ENCODE measurements at regions not wholly inside any gene's neighbourhood (a gene's known extent, or its start where the extent isn't known, plus 50 kb on each side); places are given as distances from the start of the nearest gene placed in this dataset.

GRCh38 chr5:4098226-4098625, 502.6 kb downstream of the IRX1 start:
- intact Hi-C loops (cut with micrococcal nuclease) = no loop called here
- Mint-ChIP-seq H3K27me3 (no peaks in the 10 kb centered on the region), H3K4me1 (ENCODE audit: low read depth) (no peaks in the 10 kb centered on the region), H3K27ac (no peak overlapping the region), H3K9me3 (peaks cover 1% of the 10 kb centered on the region), H3K36me3 (ENCODE audit: low read depth) (no peaks in the 10 kb centered on the region), H3K4me3 (no peak overlapping the region)
- ChIA-PET POLR2A (no interaction called here), CTCF (no interaction called here)
- TF ChIP-seq CTCF (IDR thresholded peaks at IDR 0.05) = no peak
- no peak for ATAC-seq
- no peak for DNase-seq

- Mint-ChIP-seq H3K4me3 (no peak overlapping the region), H3K27me3 (no peaks in the 10 kb centered on the region), H3K36me3 (ENCODE audit: low read depth) (no peaks in the 10 kb centered on the region), H3K4me1 (ENCODE audit: low read depth) (no peaks in the 10 kb centered on the region), H3K27ac (no peak overlapping the region), H3K9me3 (peaks cover 1% of the 10 kb centered on the region)
- intact Hi-C loops (cut with micrococcal nuclease) = no loop called here
- CTCF ChIA-PET = no interaction called here
- DNase-seq (no peak), ATAC-seq (no peak)
- POLR2A ChIA-PET = no interaction called here
- no peak for TF ChIP-seq CTCF (IDR thresholded peaks at IDR 0.05)
Measured at GRCh38 chr5:4099386-4099785, 503.8 kb downstream of the IRX1 start.

- no peaks in the 10 kb centered on the region for H3K36me3 Mint-ChIP-seq (ENCODE audit: low read depth)
- peaks cover 1% of the 10 kb centered on the region for H3K9me3 Mint-ChIP-seq
- DNase-seq (no peak), ATAC-seq (no peak)
- H3K27me3 Mint-ChIP-seq = no peaks in the 10 kb centered on the region
- H3K27ac Mint-ChIP-seq = no peak overlapping the region
- TF ChIP-seq CTCF (IDR thresholded peaks at IDR 0.05) = no peak
- CTCF ChIA-PET = no interaction called here
- intact Hi-C loops (cut with micrococcal nuclease) = no loop called here
- POLR2A ChIA-PET = no interaction called here
- no peaks in the 10 kb centered on the region for H3K4me1 Mint-ChIP-seq (ENCODE audit: low read depth)
- H3K4me3 Mint-ChIP-seq = no peak overlapping the region
Measured at GRCh38 chr5:4100739-4101138, 505.1 kb downstream of the IRX1 start.

GRCh38 chr5:4101189-4101588, 505.6 kb downstream of the IRX1 start:
- ATAC-seq = no peak
- no peak overlapping the region for H3K27ac Mint-ChIP-seq
- intact Hi-C loops (cut with micrococcal nuclease) = no loop called here
- POLR2A ChIA-PET = no interaction called here
- no peak for TF ChIP-seq CTCF (IDR thresholded peaks at IDR 0.05)
- H3K9me3 Mint-ChIP-seq = no peaks in the 10 kb centered on the region
- no peak for DNase-seq
- H3K27me3 Mint-ChIP-seq = no peaks in the 10 kb centered on the region
- H3K4me3 Mint-ChIP-seq = no peak overlapping the region
- CTCF ChIA-PET = no interaction called here
- no peaks in the 10 kb centered on the region for H3K36me3 Mint-ChIP-seq (ENCODE audit: low read depth)
- H3K4me1 Mint-ChIP-seq (ENCODE audit: low read depth) = no peaks in the 10 kb centered on the region

- Mint-ChIP-seq H3K9me3 (no peaks in the 10 kb centered on the region), H3K27ac (no peak overlapping the region), H3K36me3 (ENCODE audit: low read depth) (no peaks in the 10 kb centered on the region), H3K4me1 (ENCODE audit: low read depth) (no peaks in the 10 kb centered on the region), H3K4me3 (no peak overlapping the region), H3K27me3 (no peaks in the 10 kb centered on the region)
- ChIA-PET POLR2A (no interaction called here), CTCF (no interaction called here)
- no peak for TF ChIP-seq CTCF (IDR thresholded peaks at IDR 0.05)
- DNase-seq = no peak
- ATAC-seq = no peak
- intact Hi-C loops (cut with micrococcal nuclease) = no loop called here
Measured at GRCh38 chr5:4104831-4105597, 509.4 kb downstream of the IRX1 start.
